ENCODE measurements at regions not wholly inside any gene's neighbourhood (a gene's known extent, or its start where the extent isn't known, plus 50 kb on each side); places are given as distances from the start of the nearest gene placed in this dataset.
"Not testable (repeated sequence)": the region's sequence is repeated elsewhere in the genome, so short reads cannot be mapped to it uniquely, and the experiment has no call there.

DNA sequence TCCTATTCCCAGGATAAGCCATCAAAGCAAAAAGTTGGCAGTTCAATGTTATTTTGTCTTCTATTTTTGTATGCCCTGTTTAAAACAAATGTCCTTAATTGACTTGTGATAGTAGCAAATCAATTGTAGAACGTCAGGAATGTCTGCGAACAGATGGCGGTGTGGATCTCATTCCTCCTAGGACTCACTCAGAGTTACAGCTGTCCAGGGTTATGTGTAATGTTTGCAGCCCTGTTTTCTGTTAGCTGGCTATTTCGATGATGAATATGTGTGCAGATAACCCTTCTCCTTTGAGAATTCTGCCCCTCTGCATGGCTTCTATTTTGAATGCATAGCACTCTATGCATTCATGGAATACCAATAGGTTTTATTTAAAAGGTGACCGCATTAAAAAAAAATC is 1248.0 kb upstream of the CNTN5 start:
- DNase-seq (ENCODE audit: low read depth, low spot score) = no peak
- TF ChIP-seq, protein P1, sequence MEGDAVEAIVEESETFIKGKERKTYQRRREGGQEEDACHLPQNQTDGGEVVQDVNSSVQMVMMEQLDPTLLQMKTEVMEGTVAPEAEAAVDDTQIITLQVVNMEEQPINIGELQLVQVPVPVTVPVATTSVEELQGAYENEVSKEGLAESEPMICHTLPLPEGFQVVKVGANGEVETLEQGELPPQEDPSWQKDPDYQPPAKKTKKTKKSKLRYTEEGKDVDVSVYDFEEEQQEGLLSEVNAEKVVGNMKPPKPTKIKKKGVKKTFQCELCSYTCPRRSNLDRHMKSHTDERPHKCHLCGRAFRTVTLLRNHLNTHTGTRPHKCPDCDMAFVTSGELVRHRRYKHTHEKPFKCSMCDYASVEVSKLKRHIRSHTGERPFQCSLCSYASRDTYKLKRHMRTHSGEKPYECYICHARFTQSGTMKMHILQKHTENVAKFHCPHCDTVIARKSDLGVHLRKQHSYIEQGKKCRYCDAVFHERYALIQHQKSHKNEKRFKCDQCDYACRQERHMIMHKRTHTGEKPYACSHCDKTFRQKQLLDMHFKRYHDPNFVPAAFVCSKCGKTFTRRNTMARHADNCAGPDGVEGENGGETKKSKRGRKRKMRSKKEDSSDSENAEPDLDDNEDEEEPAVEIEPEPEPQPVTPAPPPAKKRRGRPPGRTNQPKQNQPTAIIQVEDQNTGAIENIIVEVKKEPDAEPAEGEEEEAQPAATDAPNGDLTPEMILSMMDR (IDR thresholded peaks at IDR 0.05; ENCODE audit: insufficient read depth, low read length, missing control alignments) = no peak
- POLR2A ChIA-PET = no interaction called here
- CTCF ChIA-PET = no interaction called here
- no peak overlapping the region for H3K4me3 ChIP-seq (ENCODE audit: low read depth, low read length)

DNA sequence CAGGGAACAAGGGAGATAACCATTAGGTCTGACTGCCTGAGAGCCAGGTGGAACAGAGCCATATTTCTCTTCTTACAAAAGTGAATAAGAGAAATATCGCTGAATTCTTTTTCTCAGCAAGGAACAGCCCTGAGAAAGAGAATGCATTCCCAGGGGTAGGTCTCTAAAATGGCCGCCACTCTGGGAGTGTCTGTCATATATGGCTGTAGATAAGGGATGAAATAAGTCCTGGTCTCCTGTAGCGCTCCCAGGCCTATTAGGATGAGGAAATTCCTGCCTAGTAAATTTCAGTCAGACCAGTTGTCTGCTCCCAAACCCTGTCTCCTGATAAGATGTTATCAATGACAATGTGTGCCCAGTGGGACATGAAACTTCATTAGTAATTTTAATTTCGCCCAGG is 1236.4 kb upstream of the CNTN5 start:
- DNase-seq (ENCODE audit: low read depth, low spot score); H3K4me3 ChIP-seq (ENCODE audit: low read depth, low read length); POLR2A ChIA-PET; CTCF ChIA-PET: not testable (repeated sequence)

DNA sequence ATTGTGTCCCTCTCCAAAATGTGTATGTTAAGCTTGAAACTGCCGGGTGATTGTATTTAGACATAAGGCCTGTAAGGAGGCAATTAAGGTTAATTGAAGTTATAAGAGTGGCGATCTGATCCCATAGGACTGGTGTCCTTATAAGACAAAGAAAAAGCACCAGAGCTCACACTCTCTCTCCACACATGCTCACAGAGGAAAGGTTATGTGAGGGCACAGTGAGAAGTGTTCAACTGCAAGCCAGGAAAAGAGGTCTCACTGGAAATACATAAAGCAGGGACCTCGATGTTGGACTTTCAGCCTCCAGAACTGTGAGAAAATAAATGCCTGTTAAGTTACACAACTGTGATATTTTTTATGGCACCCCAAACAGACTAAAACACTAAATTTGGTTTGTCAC is 1233.8 kb upstream of the CNTN5 start:
- ChIA-PET CTCF (no interaction called here), POLR2A (no interaction called here)

DNA sequence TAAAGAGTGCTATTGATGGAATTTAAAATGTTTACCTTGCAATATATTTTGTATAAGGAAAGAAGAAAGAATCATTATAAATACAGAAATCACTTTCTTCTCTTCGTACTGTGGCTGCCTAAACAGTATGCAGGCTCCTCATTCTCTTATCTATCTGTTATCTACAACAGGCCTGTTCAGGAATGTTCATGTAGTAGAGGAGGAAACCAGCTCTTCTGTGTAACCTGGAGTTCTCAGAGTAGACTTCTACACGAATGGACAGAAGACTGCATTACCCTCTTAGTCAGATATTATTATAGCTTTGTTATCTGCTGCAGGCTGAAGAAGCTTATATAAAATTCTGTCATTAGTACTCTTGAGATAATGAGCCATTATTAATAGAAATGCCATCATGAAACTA is 1225.9 kb upstream of the CNTN5 start:
- POLR2A ChIA-PET = no interaction called here
- no peak for DNase-seq (ENCODE audit: low read depth, low spot score)
- H3K4me3 ChIP-seq (ENCODE audit: low read depth, low read length) = no peak overlapping the region
- TF ChIP-seq, protein P1 (IDR thresholded peaks at IDR 0.05; ENCODE audit: insufficient read depth, low read length, missing control alignments) = no peak
- CTCF ChIA-PET = no interaction called here

More for the DNA sequence above, 1233.8 kb upstream of the CNTN5 start:
- DNase-seq (ENCODE audit: low read depth, low spot score) = no peak
- TF ChIP-seq, protein P1 (IDR thresholded peaks at IDR 0.05; ENCODE audit: insufficient read depth, low read length, missing control alignments) = no peak
- H3K4me3 ChIP-seq (ENCODE audit: low read depth, low read length) = no peak overlapping the region

DNA sequence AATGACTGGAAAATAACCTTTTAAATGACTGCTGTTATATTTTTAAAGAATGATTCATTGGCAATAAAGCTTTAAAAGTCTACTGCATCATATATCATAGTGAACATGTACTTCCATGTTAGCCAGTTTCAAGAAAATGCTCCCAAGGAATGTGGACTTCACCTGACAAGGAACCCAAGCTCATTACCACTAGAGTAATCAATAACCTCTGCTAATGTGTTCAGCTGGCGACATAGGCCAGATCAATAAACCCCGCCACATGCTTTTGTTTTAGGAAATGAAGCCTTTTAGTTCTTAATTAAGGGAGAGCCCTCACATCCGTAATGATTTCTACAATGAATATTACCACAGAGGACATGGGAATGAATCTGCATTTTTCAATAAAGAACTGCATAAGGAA is 1219.9 kb upstream of the CNTN5 start:
- CTCF ChIA-PET = no interaction called here
- H3K4me3 ChIP-seq (ENCODE audit: low read depth, low read length) = no peak overlapping the region
- POLR2A ChIA-PET = no interaction called here
- TF ChIP-seq, protein P1 (IDR thresholded peaks at IDR 0.05; ENCODE audit: insufficient read depth, low read length, missing control alignments) = no peak
- DNase-seq (ENCODE audit: low read depth, low spot score) = no peak

DNA sequence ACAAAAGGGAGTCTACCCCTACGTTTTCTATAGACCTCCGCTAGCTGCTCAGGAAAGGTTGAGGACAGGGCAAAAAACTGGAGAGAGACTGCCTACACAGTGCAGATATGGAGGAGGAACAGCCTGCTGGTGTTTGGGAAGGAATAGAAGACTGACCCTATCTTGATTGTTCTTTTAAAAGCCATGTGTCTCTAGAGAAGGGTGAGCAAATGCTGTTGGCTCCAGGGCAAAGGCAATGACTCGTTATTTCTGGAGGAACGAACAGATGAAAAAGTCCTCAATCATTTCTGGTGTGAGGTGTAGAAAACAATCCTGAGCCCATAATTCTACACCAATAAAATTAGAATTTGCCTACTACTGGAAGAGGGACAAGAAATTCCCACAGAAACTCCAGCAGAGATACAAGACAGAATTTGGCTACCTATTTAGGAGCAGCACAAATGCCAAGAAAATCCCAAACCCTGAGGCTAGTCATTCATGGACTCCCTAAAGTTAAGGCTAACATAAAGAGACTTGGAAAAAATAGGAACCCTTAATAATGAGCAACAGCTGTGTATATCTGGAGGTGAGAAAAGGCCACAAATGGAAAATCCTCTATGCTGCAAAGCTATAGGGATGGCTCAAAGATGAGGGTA is 1206.3 kb upstream of the CNTN5 start:
- TF ChIP-seq, protein P1 (IDR thresholded peaks at IDR 0.05; ENCODE audit: insufficient read depth, low read length, missing control alignments) = no peak
- DNase-seq (ENCODE audit: low read depth, low spot score) = no peak
- POLR2A ChIA-PET = no interaction called here
- no peak overlapping the region for H3K4me3 ChIP-seq (ENCODE audit: low read depth, low read length)
- CTCF ChIA-PET = no interaction called here

DNA sequence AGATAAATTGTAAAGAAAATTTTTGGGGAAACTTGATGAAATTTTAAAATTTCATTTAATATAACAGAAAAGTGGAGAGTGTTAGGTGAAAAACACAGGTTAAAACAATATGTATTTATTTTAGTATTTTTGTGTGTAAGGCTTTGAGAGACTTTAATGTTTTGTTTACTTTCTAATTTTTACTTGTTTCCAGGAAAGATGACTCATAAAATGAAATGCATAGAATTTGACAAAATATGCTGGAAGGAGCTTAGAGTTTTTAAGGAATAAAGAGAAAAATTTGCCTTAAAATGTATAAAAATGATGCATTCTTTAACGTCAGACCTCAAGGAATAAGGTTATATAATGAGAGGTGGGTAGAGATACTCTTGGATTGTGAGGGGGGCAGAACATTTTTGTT is 1205.1 kb upstream of the CNTN5 start:
- POLR2A ChIA-PET = no interaction called here
- CTCF ChIA-PET = no interaction called here
- no peak overlapping the region for H3K4me3 ChIP-seq (ENCODE audit: low read depth, low read length)
- no peak for DNase-seq (ENCODE audit: low read depth, low spot score)
- TF ChIP-seq, protein P1 (IDR thresholded peaks at IDR 0.05; ENCODE audit: insufficient read depth, low read length, missing control alignments) = no peak
